Hematopoietic multipotent progenitor cell treated with erythropoietin and hydrocortisone succinate and interleukin-3 and kit ligand, for 6 days (in vitro differentiated cells): ENCODE measurements at regions not wholly inside any gene's neighbourhood (a gene's known extent, or its start where the extent isn't known, plus 50 kb on each side); places are given as distances from the start of the nearest gene placed in this dataset.

Source experiments
- DNase-seq: peaks from one replicate; pipeline ENCODE4 v3.0.0-alpha.2; 2015

DNA sequence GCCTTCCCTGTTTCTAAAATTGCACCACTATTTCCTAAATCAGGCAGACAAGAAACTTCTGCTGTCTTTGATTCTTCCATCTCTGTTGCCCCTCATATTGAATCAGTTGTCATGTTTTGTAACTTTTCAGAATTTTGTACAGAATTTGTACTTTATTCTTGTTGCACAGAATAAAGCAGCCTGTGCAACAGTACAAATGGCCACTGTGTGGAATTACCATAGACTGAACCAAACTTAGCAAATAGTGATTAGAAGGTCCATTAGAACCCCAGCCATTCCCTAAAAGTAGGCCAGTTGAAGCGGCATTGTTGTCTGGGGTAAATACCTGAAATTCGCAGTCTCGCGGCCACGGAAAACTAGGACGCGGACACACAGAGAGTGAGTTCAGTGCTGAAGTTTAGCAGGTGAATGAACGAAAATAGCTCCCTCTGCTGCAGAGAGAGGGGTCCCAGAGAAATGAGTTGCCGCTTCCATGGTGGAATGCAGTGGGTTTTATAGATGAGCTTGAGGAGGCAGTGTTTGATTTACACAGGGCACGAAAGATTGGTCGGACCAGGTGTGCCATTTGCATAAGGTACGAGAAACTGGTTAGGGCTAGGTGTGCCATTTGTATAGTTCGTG, 71.8 kb downstream of the C4orf33 start:
- no peak for DNase-seq

DNA sequence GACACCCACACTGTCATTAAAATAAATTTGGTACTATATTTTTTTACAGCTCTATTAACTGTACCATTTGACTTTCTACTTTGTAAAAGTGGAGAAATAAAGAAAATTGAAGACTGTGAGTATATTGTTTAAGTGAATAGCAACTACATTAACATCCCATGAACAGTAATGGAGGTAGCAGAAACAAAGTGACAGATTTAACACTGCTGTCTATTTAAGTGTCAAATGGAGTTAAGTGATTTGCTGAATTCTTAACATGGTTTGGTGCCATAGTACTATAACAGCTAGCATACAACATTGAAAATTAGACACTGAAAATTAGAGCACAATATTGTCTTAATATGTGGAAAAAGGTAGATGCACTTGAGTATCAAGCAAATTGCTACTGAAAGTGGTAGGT, 76.2 kb downstream of the C4orf33 start:
- no peak for DNase-seq

DNA sequence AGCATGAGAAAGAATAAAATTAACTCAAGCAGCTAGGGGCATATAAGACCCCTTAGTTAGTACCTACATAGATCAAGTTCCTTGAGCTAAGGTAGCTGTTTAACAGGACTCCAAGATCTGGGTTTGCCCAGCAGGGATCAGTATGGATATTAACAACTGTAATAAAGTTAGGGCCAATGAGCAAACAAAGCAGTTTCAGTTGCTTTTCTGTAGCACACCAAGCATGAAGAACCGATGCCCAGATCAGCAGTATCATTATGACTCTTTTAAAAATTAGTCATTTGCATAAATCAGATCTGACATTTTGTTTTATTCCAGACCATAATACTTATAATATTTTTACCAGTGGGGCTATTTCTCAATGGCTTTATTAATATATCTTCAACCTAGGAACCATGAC, 80.9 kb downstream of the C4orf33 start:
- DNase-seq, result no peak

DNA sequence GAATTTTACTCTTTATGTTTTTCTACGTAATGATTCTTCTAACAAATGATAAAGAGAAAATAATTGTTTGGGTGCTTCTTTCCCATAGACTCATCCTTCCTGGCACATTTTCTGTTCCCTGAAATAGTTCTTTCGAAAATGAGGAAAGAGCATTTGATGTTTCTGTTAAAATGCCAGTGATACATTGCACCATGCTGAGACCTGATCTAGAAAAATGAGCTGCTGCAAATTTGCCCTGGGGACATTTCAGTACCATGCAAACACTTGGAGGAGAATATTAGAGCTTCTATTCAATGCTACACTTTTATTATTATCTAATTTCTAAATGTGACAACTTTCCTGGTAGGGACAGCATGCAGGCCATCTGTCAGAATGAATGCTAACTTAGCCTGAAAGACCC, 83.3 kb downstream of the C4orf33 start:
- no peak for DNase-seq

DNA sequence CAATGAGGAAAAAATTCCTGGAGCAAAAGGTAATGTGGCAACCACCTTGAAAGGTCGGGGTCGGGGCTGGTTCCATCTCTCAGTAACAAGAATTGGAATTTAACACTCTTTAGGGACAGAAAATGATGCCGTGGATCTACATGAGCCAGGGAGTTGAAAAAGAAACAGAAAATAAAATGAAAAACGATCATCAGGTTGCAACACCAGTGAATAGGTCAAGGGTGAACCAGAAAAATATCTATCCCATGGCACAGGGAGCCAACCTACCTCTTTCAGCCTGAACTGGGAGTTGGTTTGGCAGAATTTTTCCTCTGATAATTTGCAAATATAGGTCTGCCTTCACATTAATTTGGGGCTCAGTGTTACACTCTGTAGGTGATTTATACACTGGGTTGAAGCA, 93.7 kb downstream of the C4orf33 start:
- DNase-seq, result no peak

DNA sequence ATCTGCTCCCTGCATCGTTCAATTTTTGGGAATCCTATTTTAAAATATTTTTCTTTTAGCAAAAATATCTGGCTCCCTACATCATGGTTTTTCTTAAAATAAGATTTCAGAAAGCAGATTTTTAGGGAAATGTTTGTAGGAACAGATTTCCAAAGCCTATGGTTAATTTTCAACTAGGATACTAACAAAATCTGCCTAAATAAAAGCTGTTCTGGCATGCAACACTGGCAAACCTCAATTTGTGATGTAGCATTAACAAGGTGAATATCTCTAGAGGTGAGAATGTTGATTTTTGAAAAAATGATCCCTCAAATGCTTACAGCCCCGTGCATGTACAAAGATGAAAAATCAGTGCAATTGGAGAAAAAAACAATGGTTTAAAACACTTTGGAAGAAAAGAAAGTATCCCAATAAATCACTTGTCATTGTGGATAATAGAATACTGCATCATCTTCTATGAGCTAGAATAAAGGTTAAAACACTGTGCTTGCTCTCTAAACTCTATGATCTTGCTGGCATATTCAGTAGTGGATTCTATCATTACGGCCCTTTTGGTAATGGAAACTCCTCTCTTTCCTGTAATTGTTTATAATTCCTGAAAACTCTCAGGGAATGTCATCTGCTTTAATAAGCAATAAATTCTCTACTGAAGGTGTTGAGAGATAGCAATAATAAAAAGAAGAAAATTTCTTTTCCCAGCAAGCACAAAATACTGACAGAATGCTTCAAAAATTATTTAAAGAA, 97.6 kb downstream of the C4orf33 start:
- DNase-seq, result no peak

DNA sequence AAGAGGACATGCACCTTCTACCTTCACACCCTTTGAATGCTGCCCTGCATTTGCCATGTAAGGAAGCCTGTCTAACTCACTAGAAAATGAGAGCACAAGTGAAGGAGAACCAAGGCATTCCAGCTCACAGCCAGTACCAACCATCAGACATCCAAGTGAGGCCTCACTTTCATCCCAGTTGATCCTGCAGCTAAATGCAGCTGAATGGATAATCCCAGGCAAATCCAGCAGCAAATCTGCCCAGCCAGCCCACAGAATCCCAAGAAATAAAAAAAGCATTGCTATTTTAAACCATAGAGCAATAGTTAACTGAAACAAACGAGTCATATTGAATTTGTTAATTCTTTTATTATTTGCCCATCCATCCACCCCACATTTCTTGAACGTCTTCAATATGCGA, 112.5 kb downstream of the C4orf33 start:
- DNase-seq, result no peak

DNA sequence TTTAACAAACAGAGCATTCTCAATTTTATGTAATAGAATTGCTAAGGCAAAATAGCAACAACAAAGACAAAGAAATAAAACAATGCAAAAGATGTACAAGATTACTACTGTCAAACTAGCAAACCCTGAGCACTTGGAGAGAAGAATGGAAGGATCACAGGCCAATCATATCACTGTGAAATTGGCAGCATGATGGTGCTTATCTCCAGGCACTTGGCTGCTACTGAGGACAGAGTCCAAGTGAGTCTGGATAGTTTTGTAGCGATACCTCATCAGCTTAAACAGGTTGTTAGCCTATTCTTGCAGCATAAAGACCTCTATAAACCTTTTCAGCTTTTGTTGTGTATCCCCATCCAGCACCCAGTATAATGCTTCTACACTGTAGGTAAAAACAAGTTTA, 117.7 kb downstream of the C4orf33 start:
- no peak for DNase-seq

DNA sequence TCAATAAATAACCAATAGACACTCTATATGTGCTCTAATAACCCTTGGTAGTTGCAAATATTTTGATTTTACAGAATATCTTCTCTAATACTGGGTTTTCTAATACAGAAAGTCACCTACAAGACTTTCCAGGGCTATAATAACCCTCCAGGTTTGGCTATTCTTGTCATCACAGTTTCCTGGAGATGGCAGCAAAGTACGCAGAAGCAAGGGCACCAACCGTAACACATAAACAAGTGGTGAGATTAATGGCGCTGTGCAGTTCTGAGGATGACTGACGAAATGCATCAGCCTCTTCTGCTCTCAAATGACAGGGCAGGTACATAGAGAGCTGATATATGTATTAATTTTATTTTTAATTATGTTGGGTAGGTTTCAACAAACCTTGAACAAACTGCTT, 122.4 kb downstream of the C4orf33 start:
- peak; percentile 3 for DNase-seq

DNA sequence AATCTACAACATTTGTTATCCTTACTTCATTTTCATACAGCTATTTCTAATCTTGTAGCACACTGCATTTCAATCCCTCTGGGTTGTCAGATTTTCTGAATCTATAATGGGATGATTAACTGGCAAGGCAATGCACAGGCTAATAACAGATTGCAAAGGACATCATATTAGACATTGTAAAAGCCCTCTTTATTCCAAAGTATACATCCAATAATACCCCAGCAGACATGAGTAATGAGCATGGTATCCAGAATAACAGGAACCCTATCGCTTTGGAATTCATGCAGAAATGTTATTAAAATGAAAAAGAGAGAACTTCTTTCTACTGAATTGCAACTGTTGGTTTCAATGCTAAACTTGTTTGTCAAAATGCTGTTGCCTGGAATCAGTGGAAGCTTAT, 122.9 kb downstream of the C4orf33 start:
- DNase-seq, result no peak

DNA sequence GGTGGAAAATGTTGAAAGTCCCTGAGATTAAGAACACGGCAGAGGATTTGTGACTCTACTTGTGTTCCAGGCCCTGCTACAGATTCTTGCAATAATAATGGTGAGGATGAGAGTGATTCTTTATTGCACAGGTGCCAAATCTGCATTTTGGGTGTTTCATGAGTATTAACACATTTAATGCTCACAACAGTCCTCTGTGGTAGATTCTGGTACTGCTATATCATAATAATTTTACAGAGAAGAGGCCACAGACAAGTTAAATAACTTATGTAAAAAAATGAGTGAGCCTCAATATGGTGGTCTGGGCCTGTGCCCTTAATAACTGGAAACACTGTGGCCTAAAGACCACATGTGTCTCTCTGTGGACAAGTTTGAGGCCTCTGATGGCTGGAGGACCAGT, 124.3 kb downstream of the C4orf33 start:
- no peak for DNase-seq

DNA sequence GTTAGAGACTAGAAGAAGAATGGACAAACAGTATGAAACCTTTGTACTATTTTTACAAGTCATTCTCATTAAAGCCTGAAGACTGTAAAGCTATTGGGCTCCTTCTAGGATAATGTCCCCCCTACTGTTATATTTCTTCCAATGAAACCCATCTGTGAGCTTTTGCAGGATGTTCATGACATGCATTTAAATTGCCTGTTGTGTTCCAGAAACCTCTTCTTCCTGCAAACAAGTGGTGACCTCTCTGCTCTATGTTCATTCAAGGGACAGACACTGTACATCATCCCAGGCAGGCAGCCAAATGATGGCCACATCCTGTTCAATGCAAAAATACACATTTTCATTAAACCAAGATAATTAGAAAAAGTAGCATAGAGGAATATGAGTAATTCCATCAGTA, 128.0 kb downstream of the C4orf33 start:
- DNase-seq, result no peak

DNA sequence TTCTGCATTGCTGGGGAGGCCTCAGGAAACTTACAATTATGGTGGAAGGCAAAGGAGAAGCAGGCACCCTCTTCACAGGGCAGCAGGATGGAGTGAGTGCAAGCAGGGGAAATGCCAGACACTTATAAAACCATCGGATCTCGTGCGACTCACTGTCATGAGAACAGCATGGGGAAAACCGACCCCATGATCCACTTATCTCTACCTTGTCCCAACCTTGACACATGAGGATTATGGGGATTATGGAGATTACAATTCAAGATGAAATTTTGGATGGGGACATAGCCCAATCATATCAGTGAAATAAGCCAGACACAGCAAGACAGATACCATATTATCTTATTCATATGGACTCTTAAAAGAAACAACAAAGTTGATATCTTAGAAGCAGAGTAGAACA, 134.9 kb downstream of the C4orf33 start:
- DNase-seq, result no peak

DNA sequence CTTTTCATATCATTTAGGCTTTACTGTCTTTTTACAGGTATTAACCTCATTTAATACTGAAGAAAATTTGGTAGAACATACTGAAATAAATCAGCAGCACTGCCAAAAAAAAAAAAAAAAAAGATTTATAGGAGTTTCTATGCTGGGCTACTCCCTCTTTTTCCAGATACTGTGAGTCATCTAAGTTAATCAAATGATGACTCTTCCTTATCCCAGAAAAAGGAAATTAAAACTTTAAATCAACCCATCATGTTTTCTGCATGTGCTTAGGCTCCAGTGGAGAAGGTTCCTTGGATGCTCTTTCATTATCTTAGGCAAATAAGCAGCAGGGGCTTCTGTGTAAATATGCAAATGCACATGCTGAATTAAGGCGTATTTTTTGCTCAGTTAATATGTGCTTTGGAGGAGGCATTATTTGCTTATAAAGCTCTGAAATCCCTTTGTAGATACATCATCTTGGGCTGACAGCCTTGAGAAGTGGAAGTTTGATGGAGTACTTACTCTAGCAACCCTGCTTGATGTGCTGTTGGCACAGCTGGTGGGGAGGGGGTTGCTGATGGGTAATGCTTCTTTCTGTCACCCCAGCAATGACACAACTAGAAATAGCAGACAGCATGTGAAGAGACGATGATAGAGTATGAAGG, 136.1 kb downstream of the C4orf33 start:
- no peak for DNase-seq

DNA sequence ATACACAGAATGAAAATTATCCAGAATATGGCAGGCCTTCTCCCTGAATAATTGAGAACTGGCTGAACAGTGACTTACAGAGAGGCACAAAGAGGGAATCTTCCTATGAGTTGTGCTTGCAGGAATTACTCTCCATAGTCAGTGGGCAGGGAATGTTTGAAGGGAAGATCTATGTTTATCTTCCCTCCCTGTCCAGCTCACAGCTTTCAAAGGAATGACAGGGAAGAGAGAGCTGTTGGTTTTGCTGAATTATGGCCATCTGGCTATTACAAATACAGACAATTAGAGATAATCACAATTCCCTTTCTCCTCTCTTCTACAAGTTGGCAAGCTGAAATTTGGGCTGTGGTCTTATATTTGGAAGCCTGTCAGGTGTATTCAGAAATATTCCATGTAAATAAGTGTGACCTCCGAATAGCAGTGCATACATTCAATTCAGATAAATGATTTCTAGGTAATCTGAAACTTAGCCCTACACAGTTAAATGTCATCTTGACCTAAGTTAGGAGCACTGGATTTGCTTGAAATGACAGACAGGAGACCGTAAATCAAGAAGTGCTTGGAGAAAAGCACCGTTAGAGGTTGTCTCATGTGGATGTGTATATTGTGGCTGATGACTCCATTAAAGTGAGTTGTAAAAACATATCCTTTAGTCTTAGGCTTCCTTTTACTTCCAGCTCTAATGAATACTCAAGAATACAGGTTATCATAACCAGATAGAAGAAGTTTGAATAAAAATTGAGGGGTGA, 136.8 kb downstream of the C4orf33 start:
- DNase-seq, result no peak

DNA sequence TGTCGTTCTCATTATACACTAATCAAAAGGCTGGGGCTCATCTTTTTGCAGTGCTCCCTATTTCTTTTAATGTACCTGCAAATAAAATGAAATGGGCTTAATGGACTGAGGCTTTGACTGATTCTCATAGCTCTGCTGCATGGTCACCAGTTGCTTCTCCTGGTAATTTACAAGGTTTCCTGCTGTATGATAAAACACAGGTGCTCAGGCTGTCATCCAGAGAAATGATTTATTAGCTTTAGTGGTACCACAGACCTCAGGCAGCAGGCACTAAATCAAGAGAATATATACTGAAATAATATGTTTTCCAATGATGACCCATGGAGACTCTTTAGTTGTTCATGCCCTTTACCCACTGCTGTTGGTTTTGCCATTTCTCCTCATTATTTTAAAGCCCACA, 137.7 kb downstream of the C4orf33 start:
- DNase-seq, result no peak

DNA sequence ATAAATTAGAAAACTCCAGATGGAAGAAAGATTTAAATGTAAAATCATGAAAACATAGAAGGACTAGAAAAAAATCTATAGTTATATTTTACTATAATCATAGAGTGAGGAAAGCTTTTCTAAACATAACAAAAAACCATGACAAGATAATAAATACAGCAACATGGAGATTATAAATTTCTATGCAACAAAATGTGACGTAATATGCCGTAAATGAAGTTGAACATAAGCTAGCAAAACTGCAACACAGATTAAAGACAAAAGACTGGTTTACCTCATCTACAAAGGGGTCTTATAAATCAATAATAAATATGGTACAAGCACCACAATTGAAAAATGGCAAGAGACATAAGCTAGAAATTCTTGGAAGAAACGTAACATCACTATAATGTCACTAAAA, 140.4 kb downstream of the C4orf33 start:
- no peak for DNase-seq

DNA sequence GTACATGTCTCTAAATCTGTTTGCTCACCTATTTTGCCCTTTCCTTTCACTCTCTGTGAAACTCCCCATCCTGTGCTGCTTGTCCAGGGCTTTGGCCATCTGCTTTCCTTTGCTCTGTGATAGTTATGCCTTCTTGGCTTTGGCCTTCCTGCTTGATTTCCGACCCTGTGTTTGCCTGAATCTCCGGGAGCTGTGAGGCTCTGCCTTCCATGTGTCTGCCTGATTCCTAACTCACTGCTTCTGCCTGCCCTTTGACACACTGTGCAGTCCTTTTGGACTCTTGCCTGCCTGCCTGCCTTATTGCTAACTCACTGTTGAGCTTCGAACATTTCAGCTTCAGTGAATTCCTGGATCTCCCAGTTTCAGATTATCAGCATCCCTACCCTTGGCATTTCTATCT, 143.1 kb downstream of the C4orf33 start:
- no peak for DNase-seq

DNA sequence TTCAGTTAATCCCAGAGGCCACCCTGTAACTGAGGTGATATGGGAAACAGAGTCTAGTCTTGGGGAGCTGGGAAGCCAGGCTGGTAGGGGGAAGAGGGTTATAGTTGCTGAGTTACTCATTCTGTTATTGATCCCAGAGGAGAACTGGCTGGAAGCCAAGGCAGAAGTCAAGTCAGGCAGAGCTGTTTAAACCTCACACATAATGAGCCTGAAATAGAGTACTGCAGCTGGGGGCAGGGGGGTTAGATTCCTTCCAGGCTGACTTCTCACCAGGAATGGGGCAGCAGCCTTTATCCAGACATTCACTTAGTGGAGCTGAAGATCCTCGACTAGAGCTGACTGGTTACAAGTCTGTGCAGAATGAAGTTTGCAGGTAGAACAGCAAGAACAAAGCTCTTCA, 144.9 kb downstream of the C4orf33 start:
- no peak for DNase-seq

DNA sequence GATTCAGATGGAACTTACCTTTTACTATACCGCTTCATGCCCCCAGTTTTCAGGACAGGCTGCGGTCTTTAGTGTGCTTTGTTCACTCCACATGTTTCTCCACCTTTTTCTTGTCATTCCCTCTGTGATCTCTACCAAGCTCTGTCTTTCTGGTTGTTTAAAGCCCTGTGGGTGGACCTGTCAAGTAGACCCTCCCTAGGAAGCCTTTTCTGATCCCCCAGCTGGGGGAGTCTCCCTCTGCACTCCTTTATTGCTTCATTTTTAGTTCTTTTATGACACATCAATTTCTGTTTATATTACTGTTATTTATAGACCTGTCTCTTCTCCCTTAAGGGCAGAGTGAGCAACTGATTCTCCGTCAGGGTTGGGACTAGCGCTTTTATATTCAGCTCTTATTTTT, 150.2 kb downstream of the C4orf33 start:
- no peak for DNase-seq

DNA sequence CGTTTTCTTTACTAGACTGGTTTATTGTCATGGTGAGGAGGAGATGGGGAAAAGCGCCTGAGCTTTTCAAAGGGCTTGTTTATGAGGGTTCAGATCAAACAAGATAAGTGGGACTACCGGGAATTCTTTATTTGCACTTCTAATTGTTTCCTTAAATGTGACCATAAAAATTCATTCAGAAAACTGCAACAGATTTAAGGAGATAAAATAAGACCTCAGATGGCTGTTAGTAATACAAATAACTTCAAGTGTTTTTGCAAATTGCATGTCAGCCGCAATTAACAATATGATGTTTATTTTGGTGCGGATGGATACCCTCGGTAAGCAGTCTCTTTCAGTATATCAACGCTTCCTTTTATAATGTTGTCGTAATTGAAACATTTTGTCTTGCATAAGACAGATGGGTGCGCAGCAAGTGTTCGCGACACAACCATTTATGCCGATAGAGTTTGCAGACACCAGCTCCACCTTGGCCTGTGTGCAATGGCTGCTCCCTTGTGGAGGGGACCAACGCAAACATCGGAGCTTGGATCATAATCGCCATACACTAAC, 151.0 kb downstream of the C4orf33 start:
- no peak for DNase-seq

DNA sequence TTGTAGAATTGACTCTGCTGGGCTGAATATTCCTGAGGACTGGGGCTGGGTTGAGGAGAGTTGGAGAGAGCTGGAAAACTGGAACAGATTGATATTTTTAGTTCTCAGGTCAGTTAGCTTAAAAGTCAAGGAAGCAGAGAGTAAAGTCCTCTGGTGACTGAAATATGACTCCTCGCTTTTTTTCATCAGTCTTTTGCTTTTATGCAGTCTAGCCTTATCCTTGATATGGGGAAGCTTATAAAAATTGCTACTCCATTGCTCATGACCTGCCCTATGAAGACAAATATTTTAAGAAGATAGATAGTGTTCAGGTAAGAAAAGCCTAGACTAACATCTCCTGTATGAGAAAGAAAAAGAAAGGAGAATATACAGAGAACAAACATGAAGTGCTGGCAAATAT, 152.7 kb downstream of the C4orf33 start:
- DNase-seq, result no peak

DNA sequence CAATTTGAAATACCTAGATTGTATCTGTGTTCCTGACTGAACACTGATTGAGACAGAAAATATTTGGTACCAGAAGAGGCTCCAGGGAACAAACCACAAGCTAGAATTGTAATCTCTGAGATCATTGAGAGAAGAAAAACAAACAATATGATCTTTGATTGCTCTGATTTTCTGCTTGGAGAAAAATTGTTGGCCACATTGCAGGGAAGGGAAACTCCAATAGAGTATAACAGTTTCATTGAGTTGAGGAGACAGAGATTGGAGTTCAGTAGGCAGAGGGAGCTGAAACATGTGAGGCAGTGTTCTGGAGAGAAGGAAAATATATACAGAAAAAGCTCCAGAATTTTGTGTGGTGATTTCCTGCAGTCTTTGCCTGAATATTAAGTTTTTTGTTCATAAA, 158.2 kb downstream of the C4orf33 start:
- DNase-seq, result no peak

DNA sequence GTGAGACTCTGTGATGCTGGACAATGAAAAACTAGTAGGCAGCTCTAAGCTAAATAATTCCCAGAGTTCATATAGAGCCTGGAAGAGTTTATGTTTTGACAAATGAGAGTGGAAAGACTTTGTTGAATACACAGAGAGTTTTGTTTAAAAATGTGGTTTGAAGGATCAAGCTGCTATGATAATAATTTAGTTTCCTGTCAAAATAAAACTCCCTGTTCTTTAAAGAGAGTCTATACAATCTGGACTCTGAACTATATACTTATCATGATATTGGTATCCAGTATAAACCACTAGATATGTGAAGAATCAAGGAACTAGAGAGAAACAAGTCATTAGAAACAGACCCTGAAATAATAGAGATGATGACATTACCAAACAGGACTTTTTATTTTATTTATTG, 158.6 kb downstream of the C4orf33 start:
- no peak for DNase-seq
